GM12864 (cell line): ENCODE measurements at regions not wholly inside any gene's neighbourhood (a gene's known extent, or its start where the extent isn't known, plus 50 kb on each side); places are given as distances from the start of the nearest gene placed in this dataset.

Source experiments
- DNase-seq: peaks from one replicate; pipeline ENCODE4 v3.0.0-alpha.2; 2011; ENCODE audit warnings: low read depth
- H3K4me3 ChIP-seq: 2 replicates; pipeline ENCODE4 v1.5.1; 2011; ENCODE audit warnings: mild to moderate bottlenecking, low read depth, low read length, control low read depth
- TF ChIP-seq, protein P1 (sequence below): IDR thresholded peaks from 2 replicates; pipeline ENCODE4 v1.5.1; 2011; ENCODE audit warnings: low read depth, mild to moderate bottlenecking, moderate library complexity, low read length, control low read depth, inconsistent platforms; ENCODE audit errors: missing control alignments

GRCh38 chr10:131656009-131656408 is 244.8 kb upstream of the PPP2R2D start:
- TF ChIP-seq, protein P1, sequence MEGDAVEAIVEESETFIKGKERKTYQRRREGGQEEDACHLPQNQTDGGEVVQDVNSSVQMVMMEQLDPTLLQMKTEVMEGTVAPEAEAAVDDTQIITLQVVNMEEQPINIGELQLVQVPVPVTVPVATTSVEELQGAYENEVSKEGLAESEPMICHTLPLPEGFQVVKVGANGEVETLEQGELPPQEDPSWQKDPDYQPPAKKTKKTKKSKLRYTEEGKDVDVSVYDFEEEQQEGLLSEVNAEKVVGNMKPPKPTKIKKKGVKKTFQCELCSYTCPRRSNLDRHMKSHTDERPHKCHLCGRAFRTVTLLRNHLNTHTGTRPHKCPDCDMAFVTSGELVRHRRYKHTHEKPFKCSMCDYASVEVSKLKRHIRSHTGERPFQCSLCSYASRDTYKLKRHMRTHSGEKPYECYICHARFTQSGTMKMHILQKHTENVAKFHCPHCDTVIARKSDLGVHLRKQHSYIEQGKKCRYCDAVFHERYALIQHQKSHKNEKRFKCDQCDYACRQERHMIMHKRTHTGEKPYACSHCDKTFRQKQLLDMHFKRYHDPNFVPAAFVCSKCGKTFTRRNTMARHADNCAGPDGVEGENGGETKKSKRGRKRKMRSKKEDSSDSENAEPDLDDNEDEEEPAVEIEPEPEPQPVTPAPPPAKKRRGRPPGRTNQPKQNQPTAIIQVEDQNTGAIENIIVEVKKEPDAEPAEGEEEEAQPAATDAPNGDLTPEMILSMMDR = no peak
- no peak for DNase-seq
- H3K4me3 ChIP-seq = no peak overlapping the region

DNA sequence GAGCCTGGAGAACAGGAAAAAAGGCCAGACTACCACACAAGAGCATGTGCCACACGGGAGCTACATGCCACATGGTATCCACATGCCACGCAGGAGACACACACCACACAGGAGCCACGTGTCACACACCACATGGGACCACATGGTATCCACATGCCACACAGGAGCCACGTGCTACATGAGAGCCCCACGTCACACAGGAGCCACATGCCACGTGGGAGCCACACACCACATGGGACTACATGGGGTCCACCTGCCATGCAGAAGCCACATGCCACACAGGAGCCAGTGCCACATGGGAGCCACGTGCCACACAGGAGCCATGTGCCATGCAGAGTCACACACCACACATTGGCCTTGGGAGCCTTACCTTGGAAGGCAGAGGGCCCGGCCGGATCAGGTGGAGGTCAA is 244.4 kb upstream of the PPP2R2D start:
- TF ChIP-seq, protein P1 = no peak
- no peak for DNase-seq
- H3K4me3 ChIP-seq = no peak overlapping the region

DNA sequence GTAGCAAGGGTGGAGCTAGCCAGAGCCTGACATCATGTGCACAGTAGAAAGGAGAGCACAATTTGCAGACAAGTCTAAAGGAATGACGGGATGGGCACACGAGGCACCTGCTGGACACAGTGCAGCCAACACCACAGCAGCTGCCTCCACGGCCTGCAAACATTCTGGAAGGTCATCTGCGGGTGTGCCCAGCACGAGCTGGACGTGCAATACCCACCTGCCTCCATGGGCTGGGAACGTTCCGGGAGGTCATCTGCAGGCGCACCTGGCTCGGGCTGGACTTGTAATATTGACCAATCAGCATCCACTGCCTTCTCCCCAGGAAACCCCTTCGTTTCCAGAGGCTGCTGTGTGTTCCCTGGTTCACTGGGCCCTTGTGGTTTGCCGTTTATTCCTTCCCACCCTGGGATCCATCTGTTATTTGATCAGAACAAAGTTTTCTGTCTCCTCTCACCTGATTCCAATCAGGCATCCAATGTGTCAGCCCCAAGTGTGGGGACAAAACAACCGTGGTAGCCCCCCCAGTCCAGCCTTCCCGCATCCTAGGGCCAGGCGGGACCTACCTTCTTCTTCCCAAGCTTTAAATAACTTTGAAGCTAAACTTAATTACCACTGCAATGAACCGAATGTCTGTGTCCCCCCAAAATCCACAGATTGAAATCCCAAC is 243.4 kb upstream of the PPP2R2D start:
- H3K4me3 ChIP-seq = no peak overlapping the region
- TF ChIP-seq, protein P1 = no peak
- no peak for DNase-seq

- DNase-seq = no peak
- TF ChIP-seq, protein P1 = no peak
- H3K4me3 ChIP-seq = no peak overlapping the region
Measured at GRCh38 chr10:131657985-131658330, 242.8 kb upstream of the PPP2R2D start.

DNA sequence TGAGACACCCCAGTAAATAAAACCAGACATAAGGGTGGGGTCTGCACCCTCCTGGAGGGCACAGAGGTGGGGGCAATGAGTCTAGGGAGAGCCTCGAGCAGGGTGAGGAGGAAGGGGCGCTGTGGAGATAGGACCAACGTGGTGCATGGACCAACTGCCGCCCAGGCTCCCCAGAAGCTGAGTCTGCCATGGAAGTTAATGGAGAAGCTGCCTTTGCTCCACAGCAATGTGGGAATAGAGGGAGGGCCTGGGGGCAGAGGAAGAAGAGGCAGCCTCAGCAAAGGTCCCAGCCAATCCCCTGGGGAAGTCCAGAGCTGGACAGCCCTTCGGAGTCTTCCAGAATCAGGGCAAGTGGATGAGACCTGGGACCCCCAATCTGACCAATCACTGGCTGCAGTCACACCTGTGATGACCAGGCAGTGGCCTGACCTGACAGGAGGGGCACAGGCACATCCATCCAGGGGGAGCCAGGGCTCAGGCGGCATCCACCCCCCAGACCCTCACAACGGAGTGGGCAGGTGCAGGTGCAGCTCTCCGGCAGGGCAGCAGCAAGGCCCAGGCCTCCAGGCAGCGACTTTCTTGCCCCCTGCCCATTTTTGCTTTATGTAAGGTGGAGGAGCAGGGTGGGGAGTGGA is 242.2 kb upstream of the PPP2R2D start:
- no peak for DNase-seq
- H3K4me3 ChIP-seq = no peak overlapping the region
- TF ChIP-seq, protein P1 = no peak

GRCh38 chr10:131660427-131660826 is 240.4 kb upstream of the PPP2R2D start:
- TF ChIP-seq, protein P1 = no peak
- no peak overlapping the region for H3K4me3 ChIP-seq
- no peak for DNase-seq

- TF ChIP-seq, protein P1 = no peak
- DNase-seq = no peak
- H3K4me3 ChIP-seq = no peak overlapping the region
Measured at GRCh38 chr10:131662851-131663250, 238.0 kb upstream of the PPP2R2D start.
